ENCODE measurements at regions not wholly inside any gene's neighbourhood (a gene's known extent, or its start where the extent isn't known, plus 50 kb on each side); places are given as distances from the start of the nearest gene placed in this dataset.

GRCh38 chr13:22422023-22422422, 751.1 kb downstream of the FGF9 start:
- H3K4me1 ChIP-seq (ENCODE audit: control insufficient read depth in 2 of 2, insufficient read depth in 2 of 2, low read length in 2 of 2): no peaks in the 10 kb centered on the region
- no peak overlapping the region for H3K27ac ChIP-seq (ENCODE audit: low read length in 2 of 2)
- peaks cover 0 to 3% (median 1%) of the 10 kb centered on the region in 3 donors for H3K9me3 ChIP-seq (ENCODE audit: control extremely low read depth in 1 of 3, control insufficient read depth in 2 of 3, insufficient read depth in 1 of 3, low read length in 2 of 3)
- no peak for TF ChIP-seq EZH2 (IDR thresholded peaks at IDR 0.05; ENCODE audit: borderline replicate concordance, insufficient read depth, low read depth, low read length, poor library complexity, severe bottlenecking)
- TF ChIP-seq, protein P1, sequence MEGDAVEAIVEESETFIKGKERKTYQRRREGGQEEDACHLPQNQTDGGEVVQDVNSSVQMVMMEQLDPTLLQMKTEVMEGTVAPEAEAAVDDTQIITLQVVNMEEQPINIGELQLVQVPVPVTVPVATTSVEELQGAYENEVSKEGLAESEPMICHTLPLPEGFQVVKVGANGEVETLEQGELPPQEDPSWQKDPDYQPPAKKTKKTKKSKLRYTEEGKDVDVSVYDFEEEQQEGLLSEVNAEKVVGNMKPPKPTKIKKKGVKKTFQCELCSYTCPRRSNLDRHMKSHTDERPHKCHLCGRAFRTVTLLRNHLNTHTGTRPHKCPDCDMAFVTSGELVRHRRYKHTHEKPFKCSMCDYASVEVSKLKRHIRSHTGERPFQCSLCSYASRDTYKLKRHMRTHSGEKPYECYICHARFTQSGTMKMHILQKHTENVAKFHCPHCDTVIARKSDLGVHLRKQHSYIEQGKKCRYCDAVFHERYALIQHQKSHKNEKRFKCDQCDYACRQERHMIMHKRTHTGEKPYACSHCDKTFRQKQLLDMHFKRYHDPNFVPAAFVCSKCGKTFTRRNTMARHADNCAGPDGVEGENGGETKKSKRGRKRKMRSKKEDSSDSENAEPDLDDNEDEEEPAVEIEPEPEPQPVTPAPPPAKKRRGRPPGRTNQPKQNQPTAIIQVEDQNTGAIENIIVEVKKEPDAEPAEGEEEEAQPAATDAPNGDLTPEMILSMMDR (IDR thresholded peaks at IDR 0.05): no peak
- Mint-ChIP-seq H3K9me3 (ENCODE audit: insufficient read depth) (no peaks in the 10 kb centered on the region), H3K4me1 (no peaks in the 10 kb centered on the region), H3K27me3 (no peaks in the 10 kb centered on the region), H3K27ac (no peak overlapping the region), H3K4me3 (no peak overlapping the region)
- H3K4me2 ChIP-seq (replicated peaks; ENCODE audit: low read depth, low read length, poor library complexity, severe bottlenecking): no peak overlapping the region
- DNase-seq (no peak), ATAC-seq (ENCODE audit: low read depth) (no peak)
- POLR2A ChIA-PET: no interaction called here
- H3K36me3 ChIP-seq (replicated peaks in 1 of 2; ENCODE audit: control extremely low read depth in 1 of 2, control insufficient read depth in 1 of 2, extremely low read depth in 1 of 2, insufficient read depth in 2 of 2, low read length in 1 of 2): no peaks in the 10 kb centered on the region
- H3K4me3 ChIP-seq (ENCODE audit: control extremely low read depth in 1 of 5, extremely low read depth in 1 of 5, insufficient read depth in 1 of 5, low read depth in 2 of 5, low read length in 4 of 5): no peak overlapping the region
- intact Hi-C loops (cut with micrococcal nuclease): no loop called here
- no peaks in the 10 kb centered on the region for H3K79me2 ChIP-seq (ENCODE audit: control insufficient read depth, insufficient read depth, low read length)
- H2AFZ ChIP-seq (ENCODE audit: insufficient read depth, low read depth, low read length, poor library complexity, severe bottlenecking): no peak overlapping the region
- H4K20me1 ChIP-seq (ENCODE audit: control insufficient read depth, insufficient read depth, low read length, poor library complexity, severe bottlenecking): no peaks in the 10 kb centered on the region
- CTCF ChIA-PET: no interaction called here
- no peaks in the 10 kb centered on the region for H3K27me3 ChIP-seq (replicated peaks in 1 of 4; ENCODE audit: control extremely low read depth in 1 of 4, control insufficient read depth in 3 of 4, insufficient read depth in 4 of 4, low read length in 3 of 4)
- no peak overlapping the region for H3K9ac ChIP-seq (ENCODE audit: low read length)

DNA sequence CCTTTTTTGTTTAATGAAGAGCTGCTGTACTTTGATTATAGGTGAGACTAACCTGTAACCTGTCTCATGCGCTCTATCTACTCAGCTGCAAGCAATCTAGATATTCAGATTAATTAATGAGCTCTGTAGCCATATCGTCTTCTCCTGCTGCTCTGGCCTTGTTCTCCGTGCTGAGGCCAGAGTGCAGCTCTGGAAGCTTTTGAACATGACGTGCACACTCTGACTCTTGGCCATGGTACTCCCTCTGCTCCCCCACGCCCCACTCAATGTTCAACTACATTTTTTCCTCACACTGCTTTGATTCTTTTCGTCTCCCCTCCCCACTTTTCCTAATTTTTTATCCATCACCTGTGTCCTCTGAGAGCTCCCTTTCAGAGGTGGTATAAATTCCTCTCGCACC, 751.8 kb downstream of the FGF9 start:
- H3K9me3 Mint-ChIP-seq (ENCODE audit: insufficient read depth): no peaks in the 10 kb centered on the region
- H3K4me1 ChIP-seq (ENCODE audit: control insufficient read depth in 2 of 2, insufficient read depth in 2 of 2, low read length in 2 of 2): no peaks in the 10 kb centered on the region
- no peak overlapping the region for H3K27ac ChIP-seq (ENCODE audit: low read length in 2 of 2)
- CTCF ChIA-PET: no interaction called here
- TF ChIP-seq, protein P1 (IDR thresholded peaks at IDR 0.05): no peak
- no peak overlapping the region for H3K4me2 ChIP-seq (replicated peaks; ENCODE audit: low read depth, low read length, poor library complexity, severe bottlenecking)
- WGBS (ENCODE audit: insufficient coverage): 71% methylated on average over 5 of the region's 7 CpGs
- no peak overlapping the region for H3K4me3 Mint-ChIP-seq
- no peaks in the 10 kb centered on the region for H3K4me1 Mint-ChIP-seq
- H3K9ac ChIP-seq (ENCODE audit: low read length): no peak overlapping the region
- no peak overlapping the region for H2AFZ ChIP-seq (ENCODE audit: insufficient read depth, low read depth, low read length, poor library complexity, severe bottlenecking)
- no peak overlapping the region for H3K27ac Mint-ChIP-seq
- H4K20me1 ChIP-seq (ENCODE audit: control insufficient read depth, insufficient read depth, low read length, poor library complexity, severe bottlenecking): no peaks in the 10 kb centered on the region
- H3K27me3 Mint-ChIP-seq: no peaks in the 10 kb centered on the region
- intact Hi-C loops (cut with micrococcal nuclease): no loop called here
- peaks cover 0 to 3% (median 2%) of the 10 kb centered on the region in 3 donors for H3K9me3 ChIP-seq (ENCODE audit: control extremely low read depth in 1 of 3, control insufficient read depth in 2 of 3, insufficient read depth in 1 of 3, low read length in 2 of 3)
- H3K79me2 ChIP-seq (ENCODE audit: control insufficient read depth, insufficient read depth, low read length): no peaks in the 10 kb centered on the region
- POLR2A ChIA-PET: no interaction called here
- DNase-seq (no peak), ATAC-seq (ENCODE audit: low read depth) (no peak)
- no peak overlapping the region for H3K4me3 ChIP-seq (ENCODE audit: control extremely low read depth in 1 of 5, extremely low read depth in 1 of 5, insufficient read depth in 1 of 5, low read depth in 2 of 5, low read length in 4 of 5)
- H3K27me3 ChIP-seq (replicated peaks in 1 of 4; ENCODE audit: control extremely low read depth in 1 of 4, control insufficient read depth in 3 of 4, insufficient read depth in 4 of 4, low read length in 3 of 4): no peaks in the 10 kb centered on the region
- no peaks in the 10 kb centered on the region for H3K36me3 ChIP-seq (replicated peaks in 1 of 2; ENCODE audit: control extremely low read depth in 1 of 2, control insufficient read depth in 1 of 2, extremely low read depth in 1 of 2, insufficient read depth in 2 of 2, low read length in 1 of 2)

Data from B cell (primary cell).